ENCODE measurements at regions not wholly inside any gene's neighbourhood (a gene's known extent, or its start where the extent isn't known, plus 50 kb on each side); places are given as distances from the start of the nearest gene placed in this dataset.

GRCh38 chr13:104616990-104617389, 1550.8 kb upstream of the SLC10A2 start:
- TF ChIP-seq RAD21 (IDR thresholded peaks at IDR 0.05; ENCODE audit: low read length) (no peak), MAZ (IDR thresholded peaks at IDR 0.05; ENCODE audit: borderline replicate concordance, low read depth, low read length) (no peak), CTCF (conservative IDR thresholded peaks at IDR 0.05; ENCODE audit: low read depth, low read length) (no peak), MAFK (IDR thresholded peaks at IDR 0.05; ENCODE audit: low read depth, low read length) (no peak), POLR2A (IDR thresholded peaks at IDR 0.05; ENCODE audit: low read depth, low read length) (no peak), SMC3 (IDR thresholded peaks at IDR 0.05; ENCODE audit: low read depth, low read length) (no peak), RFX5 (IDR thresholded peaks at IDR 0.05; ENCODE audit: low read depth, low read length) (no peak)

Measured in IMR-90 (cell line).